Breast epithelium (tissue), 3 donors: ENCODE measurements at regions not wholly inside any gene's neighbourhood (a gene's known extent, or its start where the extent isn't known, plus 50 kb on each side); places are given as distances from the start of the nearest gene placed in this dataset.

Experiments
- CTCF ChIP-seq, 3 donors: fragments of 450-650 bp; IDR thresholded peaks; one replicate each; pipeline ENCODE4 v1.5.1; 2016 to 2017; ENCODE audit warnings: antibody characterized with exemption in 3 of 3, mild to moderate bottlenecking in 3 of 3, moderate library complexity in 3 of 3
- POLR2A ChIP-seq: fragments of 450-650 bp; IDR thresholded peaks from one replicate; pipeline ENCODE4 v1.6.1; 2016; ENCODE audit warnings: antibody characterized with exemption, mild to moderate bottlenecking, moderate library complexity

DNA sequence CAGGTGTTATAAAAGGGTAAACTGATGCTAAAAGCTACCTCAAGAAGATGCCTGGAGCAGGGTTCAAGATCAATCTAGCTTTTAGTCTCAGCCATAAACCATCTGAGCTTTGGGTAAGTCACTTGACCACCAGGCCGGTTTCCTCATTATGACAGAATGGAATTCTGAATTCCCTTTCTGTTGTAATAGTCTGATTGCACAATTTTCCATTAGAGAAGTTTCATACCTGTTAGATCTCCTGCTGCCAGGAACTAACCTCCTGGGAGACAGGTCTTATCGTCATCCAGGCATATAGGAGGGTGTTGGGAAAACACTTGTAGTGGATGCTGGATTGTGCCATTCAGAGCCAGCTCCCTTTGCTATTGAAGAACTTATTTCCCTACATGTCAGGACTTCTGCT is 272.5 kb downstream of the TDRD15 start:
- no peak for TF ChIP-seq CTCF (IDR thresholded peaks at IDR 0.05)
- TF ChIP-seq POLR2A: no peak
